ENCODE measurements at regions not wholly inside any gene's neighbourhood (a gene's known extent, or its start where the extent isn't known, plus 50 kb on each side); places are given as distances from the start of the nearest gene placed in this dataset.

GRCh38 chr6:40183902-40184301 is 249.6 kb upstream of the MOCS1 start:
- no peaks in the 10 kb centered on the region for H3K27me3 ChIP-seq (ENCODE audit: control insufficient read depth in 2 of 2, insufficient read depth in 2 of 2, low read length in 2 of 2)
- peaks cover 0 to 9% of the 10 kb centered on the region in 2 donors for H3K9me3 ChIP-seq (ENCODE audit: control insufficient read depth in 2 of 2, low read length in 2 of 2)
- H3K27ac ChIP-seq (ENCODE audit: low read depth in 2 of 2, low read length in 2 of 2): no peak overlapping the region
- no peaks in the 10 kb centered on the region for H3K36me3 ChIP-seq (ENCODE audit: control insufficient read depth in 2 of 2, insufficient read depth in 2 of 2, low read length in 2 of 2)
- no peak overlapping the region for H3K4me3 ChIP-seq (ENCODE audit: low read length in 2 of 2)
- no peaks in the 10 kb centered on the region for H3K4me1 ChIP-seq (ENCODE audit: control insufficient read depth in 2 of 2, insufficient read depth in 2 of 2, low read length in 2 of 2)
- no peak overlapping the region for H3K9ac ChIP-seq (ENCODE audit: low read depth in 1 of 2, low read length in 2 of 2)

GRCh38 chr6:40181367-40181766 is 247.1 kb upstream of the MOCS1 start:
- peaks cover 0 to 9% of the 10 kb centered on the region in 2 donors for H3K9me3 ChIP-seq (ENCODE audit: control insufficient read depth in 2 of 2, low read length in 2 of 2)
- no peak overlapping the region for H3K4me3 ChIP-seq (ENCODE audit: low read length in 2 of 2)
- H3K27ac ChIP-seq (ENCODE audit: low read depth in 2 of 2, low read length in 2 of 2): no peak overlapping the region
- H3K4me1 ChIP-seq (ENCODE audit: control insufficient read depth in 2 of 2, insufficient read depth in 2 of 2, low read length in 2 of 2): no peaks in the 10 kb centered on the region
- H3K27me3 ChIP-seq (ENCODE audit: control insufficient read depth in 2 of 2, insufficient read depth in 2 of 2, low read length in 2 of 2): no peaks in the 10 kb centered on the region
- no peak overlapping the region for H3K9ac ChIP-seq (ENCODE audit: low read depth in 1 of 2, low read length in 2 of 2)
- no peaks in the 10 kb centered on the region for H3K36me3 ChIP-seq (ENCODE audit: control insufficient read depth in 2 of 2, insufficient read depth in 2 of 2, low read length in 2 of 2)

- Histone ChIP-seq H3K9ac (ENCODE audit: low read depth in 1 of 2, low read length in 2 of 2) (no peak overlapping the region), H3K27me3 (ENCODE audit: control insufficient read depth in 2 of 2, insufficient read depth in 2 of 2, low read length in 2 of 2) (no peaks in the 10 kb centered on the region), H3K36me3 (ENCODE audit: control insufficient read depth in 2 of 2, insufficient read depth in 2 of 2, low read length in 2 of 2) (no peaks in the 10 kb centered on the region), H3K9me3 (ENCODE audit: control insufficient read depth in 2 of 2, low read length in 2 of 2) (peaks cover 0 to 9% of the 10 kb centered on the region in 2 donors), H3K4me3 (ENCODE audit: low read length in 2 of 2) (no peak overlapping the region), H3K4me1 (ENCODE audit: control insufficient read depth in 2 of 2, insufficient read depth in 2 of 2, low read length in 2 of 2) (no peaks in the 10 kb centered on the region), H3K27ac (ENCODE audit: low read depth in 2 of 2, low read length in 2 of 2) (no peak overlapping the region)
Observed at GRCh38 chr6:40180271-40180670, 246.0 kb upstream of the MOCS1 start.

GRCh38 chr6:40179496-40179895 is 245.2 kb upstream of the MOCS1 start:
- no peaks in the 10 kb centered on the region for H3K4me1 ChIP-seq (ENCODE audit: control insufficient read depth in 2 of 2, insufficient read depth in 2 of 2, low read length in 2 of 2)
- peaks cover 0 to 9% of the 10 kb centered on the region in 2 donors for H3K9me3 ChIP-seq (ENCODE audit: control insufficient read depth in 2 of 2, low read length in 2 of 2)
- H3K4me3 ChIP-seq (ENCODE audit: low read length in 2 of 2): no peak overlapping the region
- H3K27me3 ChIP-seq (ENCODE audit: control insufficient read depth in 2 of 2, insufficient read depth in 2 of 2, low read length in 2 of 2): no peaks in the 10 kb centered on the region
- H3K27ac ChIP-seq (ENCODE audit: low read depth in 2 of 2, low read length in 2 of 2): no peak overlapping the region
- H3K9ac ChIP-seq (ENCODE audit: low read depth in 1 of 2, low read length in 2 of 2): no peak overlapping the region
- no peaks in the 10 kb centered on the region for H3K36me3 ChIP-seq (ENCODE audit: control insufficient read depth in 2 of 2, insufficient read depth in 2 of 2, low read length in 2 of 2)

- no peaks in the 10 kb centered on the region for H3K27me3 ChIP-seq (ENCODE audit: control insufficient read depth in 2 of 2, insufficient read depth in 2 of 2, low read length in 2 of 2)
Observed at GRCh38 chr6:40177598-40177997, 243.3 kb upstream of the MOCS1 start.

GRCh38 chr6:40176152-40176551 is 241.9 kb upstream of the MOCS1 start:
- Histone ChIP-seq H3K9me3 (ENCODE audit: control insufficient read depth in 2 of 2, low read length in 2 of 2) (no peaks in the 10 kb centered on the region), H3K36me3 (ENCODE audit: control insufficient read depth in 2 of 2, insufficient read depth in 2 of 2, low read length in 2 of 2) (no peaks in the 10 kb centered on the region), H3K27ac (ENCODE audit: low read depth in 2 of 2, low read length in 2 of 2) (no peak overlapping the region), H3K27me3 (ENCODE audit: control insufficient read depth in 2 of 2, insufficient read depth in 2 of 2, low read length in 2 of 2) (no peaks in the 10 kb centered on the region), H3K9ac (ENCODE audit: low read depth in 1 of 2, low read length in 2 of 2) (no peak overlapping the region), H3K4me1 (ENCODE audit: control insufficient read depth in 2 of 2, insufficient read depth in 2 of 2, low read length in 2 of 2) (no peaks in the 10 kb centered on the region), H3K4me3 (ENCODE audit: low read length in 2 of 2) (no peak overlapping the region)

More at GRCh38 chr6:40177598-40177997, 243.3 kb upstream of the MOCS1 start:
- no peak overlapping the region for H3K9ac ChIP-seq (ENCODE audit: low read depth in 1 of 2, low read length in 2 of 2)
- H3K27ac ChIP-seq (ENCODE audit: low read depth in 2 of 2, low read length in 2 of 2): no peak overlapping the region
- no peaks in the 10 kb centered on the region for H3K4me1 ChIP-seq (ENCODE audit: control insufficient read depth in 2 of 2, insufficient read depth in 2 of 2, low read length in 2 of 2)
- H3K36me3 ChIP-seq (ENCODE audit: control insufficient read depth in 2 of 2, insufficient read depth in 2 of 2, low read length in 2 of 2): no peaks in the 10 kb centered on the region
- peaks cover 0 to 3% of the 10 kb centered on the region in 2 donors for H3K9me3 ChIP-seq (ENCODE audit: control insufficient read depth in 2 of 2, low read length in 2 of 2)
- H3K4me3 ChIP-seq (ENCODE audit: low read length in 2 of 2): no peak overlapping the region

- Histone ChIP-seq H3K9me3 (ENCODE audit: control insufficient read depth in 2 of 2, low read length in 2 of 2) (no peaks in the 10 kb centered on the region), H3K4me3 (ENCODE audit: low read length in 2 of 2) (no peak overlapping the region), H3K36me3 (ENCODE audit: control insufficient read depth in 2 of 2, insufficient read depth in 2 of 2, low read length in 2 of 2) (no peaks in the 10 kb centered on the region), H3K9ac (ENCODE audit: low read depth in 1 of 2, low read length in 2 of 2) (no peak overlapping the region), H3K27me3 (ENCODE audit: control insufficient read depth in 2 of 2, insufficient read depth in 2 of 2, low read length in 2 of 2) (no peaks in the 10 kb centered on the region), H3K4me1 (ENCODE audit: control insufficient read depth in 2 of 2, insufficient read depth in 2 of 2, low read length in 2 of 2) (no peaks in the 10 kb centered on the region), H3K27ac (ENCODE audit: low read depth in 2 of 2, low read length in 2 of 2) (no peak overlapping the region)
Observed at GRCh38 chr6:40172272-40172671, 238.0 kb upstream of the MOCS1 start.

- Histone ChIP-seq H3K4me1 (ENCODE audit: control insufficient read depth in 2 of 2, insufficient read depth in 2 of 2, low read length in 2 of 2) (no peaks in the 10 kb centered on the region), H3K4me3 (ENCODE audit: low read length in 2 of 2) (no peak overlapping the region), H3K9me3 (ENCODE audit: control insufficient read depth in 2 of 2, low read length in 2 of 2) (no peaks in the 10 kb centered on the region), H3K27ac (ENCODE audit: low read depth in 2 of 2, low read length in 2 of 2) (no peak overlapping the region), H3K27me3 (ENCODE audit: control insufficient read depth in 2 of 2, insufficient read depth in 2 of 2, low read length in 2 of 2) (no peaks in the 10 kb centered on the region), H3K9ac (ENCODE audit: low read depth in 1 of 2, low read length in 2 of 2) (no peak overlapping the region), H3K36me3 (ENCODE audit: control insufficient read depth in 2 of 2, insufficient read depth in 2 of 2, low read length in 2 of 2) (no peaks in the 10 kb centered on the region)
Observed at GRCh38 chr6:40171343-40171742, 237.1 kb upstream of the MOCS1 start.

- Histone ChIP-seq H3K4me3 (ENCODE audit: low read length in 2 of 2) (no peak overlapping the region), H3K36me3 (ENCODE audit: control insufficient read depth in 2 of 2, insufficient read depth in 2 of 2, low read length in 2 of 2) (no peaks in the 10 kb centered on the region), H3K9ac (ENCODE audit: low read depth in 1 of 2, low read length in 2 of 2) (no peak overlapping the region), H3K9me3 (ENCODE audit: control insufficient read depth in 2 of 2, low read length in 2 of 2) (no peaks in the 10 kb centered on the region), H3K4me1 (ENCODE audit: control insufficient read depth in 2 of 2, insufficient read depth in 2 of 2, low read length in 2 of 2) (no peaks in the 10 kb centered on the region), H3K27me3 (ENCODE audit: control insufficient read depth in 2 of 2, insufficient read depth in 2 of 2, low read length in 2 of 2) (no peaks in the 10 kb centered on the region), H3K27ac (ENCODE audit: low read depth in 2 of 2, low read length in 2 of 2) (no peak overlapping the region)
Observed at GRCh38 chr6:40170856-40171255, 236.6 kb upstream of the MOCS1 start.

GRCh38 chr6:40169878-40170277 is 235.6 kb upstream of the MOCS1 start:
- H3K27me3 ChIP-seq (ENCODE audit: control insufficient read depth in 2 of 2, insufficient read depth in 2 of 2, low read length in 2 of 2): no peaks in the 10 kb centered on the region
- H3K9ac ChIP-seq (ENCODE audit: low read depth in 1 of 2, low read length in 2 of 2): no peak overlapping the region
- H3K4me3 ChIP-seq (ENCODE audit: low read length in 2 of 2): no peak overlapping the region
- H3K9me3 ChIP-seq (ENCODE audit: control insufficient read depth in 2 of 2, low read length in 2 of 2): no peaks in the 10 kb centered on the region
- H3K27ac ChIP-seq (ENCODE audit: low read depth in 2 of 2, low read length in 2 of 2): no peak overlapping the region
- H3K36me3 ChIP-seq (ENCODE audit: control insufficient read depth in 2 of 2, insufficient read depth in 2 of 2, low read length in 2 of 2): no peaks in the 10 kb centered on the region
- H3K4me1 ChIP-seq (ENCODE audit: control insufficient read depth in 2 of 2, insufficient read depth in 2 of 2, low read length in 2 of 2): no peaks in the 10 kb centered on the region

- Histone ChIP-seq H3K9ac (ENCODE audit: low read depth in 1 of 2, low read length in 2 of 2) (no peak overlapping the region), H3K9me3 (ENCODE audit: control insufficient read depth in 2 of 2, low read length in 2 of 2) (no peaks in the 10 kb centered on the region), H3K27me3 (ENCODE audit: control insufficient read depth in 2 of 2, insufficient read depth in 2 of 2, low read length in 2 of 2) (no peaks in the 10 kb centered on the region), H3K4me3 (ENCODE audit: low read length in 2 of 2) (no peak overlapping the region), H3K27ac (ENCODE audit: low read depth in 2 of 2, low read length in 2 of 2) (no peak overlapping the region), H3K4me1 (ENCODE audit: control insufficient read depth in 2 of 2, insufficient read depth in 2 of 2, low read length in 2 of 2) (no peaks in the 10 kb centered on the region), H3K36me3 (ENCODE audit: control insufficient read depth in 2 of 2, insufficient read depth in 2 of 2, low read length in 2 of 2) (no peaks in the 10 kb centered on the region)
Observed at GRCh38 chr6:40166963-40167362, 232.7 kb upstream of the MOCS1 start.

Measured in mucosa of rectum (tissue), 2 donors.